OCI-LY1 (cell line): ENCODE measurements at regions not wholly inside any gene's neighbourhood (a gene's known extent, or its start where the extent isn't known, plus 50 kb on each side); places are given as distances from the start of the nearest gene placed in this dataset.
A peak's percentile ranks its signal among the peaks of the same experiment; 100 is the strongest.

Source experiments
- H2AFZ ChIP-seq: fragments of 200-600 bp; sonication (generic), shearing (Covaris generic); 2 replicates; pipeline ENCODE4 v1.6.0; 2014; ENCODE audit warnings: antibody characterized with exemption, mild to moderate bottlenecking, low read length
- H3F3A ChIP-seq: fragments of 200-600 bp; sonication (generic), shearing (Covaris generic); 2 replicates; pipeline ENCODE4 v1.6.0; 2014; ENCODE audit warnings: mild to moderate bottlenecking, antibody characterized with exemption, low read length, moderate library complexity; ENCODE audit not compliant: insufficient read depth
- H3K27ac ChIP-seq: fragments of 200-600 bp; sonication (generic); 2 replicates; pipeline ENCODE4 v1.5.1; 2014; ENCODE audit warnings: low read length, mixed run types, mild to moderate bottlenecking, low read depth; ENCODE audit not compliant: poor library complexity, severe bottlenecking
- H3K27me3 ChIP-seq: fragments of 200-600 bp; sonication (generic); 2 replicates; pipeline ENCODE4 v1.6.0; 2014; ENCODE audit warnings: antibody characterized with exemption, mild to moderate bottlenecking, low read length, moderate library complexity; ENCODE audit not compliant: insufficient read depth
- H3K36me3 ChIP-seq: fragments of 200-600 bp; sonication (generic); 2 replicates; pipeline ENCODE4 v1.6.1; 2014; ENCODE audit warnings: mild to moderate bottlenecking, antibody characterized with exemption, low read length, moderate library complexity, mixed read lengths; ENCODE audit not compliant: insufficient read depth
- H3K4me1 ChIP-seq: fragments of 200-600 bp; sonication (generic); 2 replicates; pipeline ENCODE4 v1.5.1; 2014; ENCODE audit warnings: mild to moderate bottlenecking, low read length, moderate library complexity; ENCODE audit not compliant: insufficient read depth, severe bottlenecking
- H3K4me2 ChIP-seq: fragments of 200-600 bp; sonication (generic), shearing (Covaris generic); 2 replicates; pipeline ENCODE4 v1.6.1; 2014; ENCODE audit warnings: low read length
- H3K4me3 ChIP-seq: fragments of 200-600 bp; sonication (generic); 2 replicates; pipeline ENCODE4 v1.5.1; 2014; ENCODE audit warnings: low read length, low read depth, mild to moderate bottlenecking, mixed read lengths; ENCODE audit not compliant: poor library complexity, severe bottlenecking
- H3K79me2 ChIP-seq: fragments of 200-600 bp; shearing (Covaris generic); 2 replicates; pipeline ENCODE4 v1.6.1; 2016; ENCODE audit warnings: mixed run types, low read length, mixed read lengths; ENCODE audit not compliant: insufficient read depth
- H3K9ac ChIP-seq: fragments of 200-600 bp; sonication (generic), shearing (Covaris generic); 2 replicates; pipeline ENCODE4 v1.6.1; 2014; ENCODE audit warnings: mild to moderate bottlenecking, low read length, mixed read lengths
- H3K9me2 ChIP-seq: fragments of 200-600 bp; sonication (generic), shearing (Covaris generic); 2 replicates; pipeline ENCODE4 v1.6.1; 2014; ENCODE audit warnings: low read depth, mild to moderate bottlenecking, low read length, mixed read lengths
- H3K9me3 ChIP-seq: fragments of 200-600 bp; shearing (Covaris generic); 2 replicates; pipeline ENCODE4 v1.6.1; 2014; ENCODE audit warnings: low read length, mixed read lengths
- H4K20me1 ChIP-seq: fragments of 200-600 bp; sonication (generic), shearing (Covaris generic); 2 replicates; pipeline ENCODE4 v1.6.0; 2016; ENCODE audit warnings: mild to moderate bottlenecking, low read length; ENCODE audit not compliant: insufficient read depth
- CTCF ChIP-seq: fragments of 200-600 bp; sonication (generic), shearing (Covaris generic); IDR thresholded peaks from 2 replicates; pipeline ENCODE4 v1.5.1; 2017; ENCODE audit warnings: mild to moderate bottlenecking, antibody characterized with exemption, low read length, moderate library complexity, mixed read lengths
- EZH2 ChIP-seq: fragments of 200-600 bp; sonication (generic), shearing (Covaris generic); IDR thresholded peaks from 2 replicates; pipeline ENCODE4 v1.8.0; 2017; ENCODE audit warnings: borderline replicate concordance, mixed run types, mild to moderate bottlenecking, antibody characterized with exemption, low read length, moderate library complexity, mixed read lengths

- Histone ChIP-seq H3K9me3 (no peaks in the 10 kb centered on the region), H3K79me2 (no peaks in the 10 kb centered on the region), H3K4me1 (peaks cover 12% of the 10 kb centered on the region), H3K36me3 (no peaks in the 10 kb centered on the region), H3K27me3 (no peaks in the 10 kb centered on the region), H3F3A (no peaks in the 10 kb centered on the region), H3K4me3 (no peak overlapping the region), H3K27ac (no peak overlapping the region), H4K20me1 (no peaks in the 10 kb centered on the region), H2AFZ (no peak overlapping the region), H3K9ac (no peak overlapping the region), H3K4me2 (no peak overlapping the region), H3K9me2 (no peaks in the 10 kb centered on the region)
- no peak for TF ChIP-seq CTCF
- no peak for TF ChIP-seq EZH2
These were observed 257.4 kb upstream of the ATP2B1 start for GRCh38 chr12:89965993-89966392.

GRCh38 chr12:89962648-89963047 lies 254.0 kb upstream of the ATP2B1 start:
- peak overlapping the region; percentile 78; the same call in 1 of the 2 replicates for H2AFZ ChIP-seq
- H3F3A ChIP-seq: no peaks in the 10 kb centered on the region
- no peaks in the 10 kb centered on the region for H3K79me2 ChIP-seq
- no peaks in the 10 kb centered on the region for H4K20me1 ChIP-seq
- no peak overlapping the region for H3K4me3 ChIP-seq
- H3K36me3 ChIP-seq: no peaks in the 10 kb centered on the region
- TF ChIP-seq CTCF (peak; percentile 48; the same call in 1 of the 2 replicates), EZH2 (no peak)
- no peak overlapping the region for H3K27ac ChIP-seq
- H3K9ac ChIP-seq: no peak overlapping the region
- no peaks in the 10 kb centered on the region for H3K27me3 ChIP-seq
- no peak overlapping the region; the same call in 1 of the 2 replicates for H3K4me2 ChIP-seq
- H3K4me1 ChIP-seq: peaks cover 29% of the 10 kb centered on the region
- no peaks in the 10 kb centered on the region for H3K9me2 ChIP-seq
- H3K9me3 ChIP-seq: no peaks in the 10 kb centered on the region

- no peaks in the 10 kb centered on the region for H3K9me2 ChIP-seq
- H3K4me3 ChIP-seq: no peak overlapping the region
These were observed 252.2 kb upstream of the ATP2B1 start for GRCh38 chr12:89960607-89961394.

More at GRCh38 chr12:89960607-89961394, 252.2 kb upstream of the ATP2B1 start:
- Histone ChIP-seq H3K27ac (no peak overlapping the region), H3K27me3 (no peaks in the 10 kb centered on the region), H3K79me2 (no peaks in the 10 kb centered on the region), H3F3A (no peaks in the 10 kb centered on the region), H3K9ac (no peak overlapping the region), H3K4me1 (peaks cover 29% of the 10 kb centered on the region), H3K9me3 (no peaks in the 10 kb centered on the region), H2AFZ (peak overlapping the region; percentile 23; the same call in 1 of the 2 replicates), H3K36me3 (no peaks in the 10 kb centered on the region), H4K20me1 (no peaks in the 10 kb centered on the region), H3K4me2 (no peak overlapping the region)
- TF ChIP-seq CTCF (no peak), EZH2 (no peak)
